Skeletal muscle cell (primary cell): ENCODE measurements at regions not wholly inside any gene's neighbourhood (a gene's known extent, or its start where the extent isn't known, plus 50 kb on each side); places are given as distances from the start of the nearest gene placed in this dataset.
"Not testable (repeated sequence)": the region's sequence is repeated elsewhere in the genome, so short reads cannot be mapped to it uniquely, and the experiment has no call there.

Experiments
- DNase-seq: peaks from one replicate; pipeline ENCODE4 v3.0.0-alpha.2; 2010; ENCODE audit warnings: low read depth
- H3K4me3 ChIP-seq: 2 replicates; pipeline ENCODE4 v1.5.1; 2011; ENCODE audit warnings: low read depth, mild to moderate bottlenecking, control low read depth, low read length, moderate library complexity

GRCh38 chr12:105880824-105881388 lies 257.8 kb downstream of the NUAK1 start:
- no peak for DNase-seq
- H3K4me3 ChIP-seq = no peak overlapping the region

DNA sequence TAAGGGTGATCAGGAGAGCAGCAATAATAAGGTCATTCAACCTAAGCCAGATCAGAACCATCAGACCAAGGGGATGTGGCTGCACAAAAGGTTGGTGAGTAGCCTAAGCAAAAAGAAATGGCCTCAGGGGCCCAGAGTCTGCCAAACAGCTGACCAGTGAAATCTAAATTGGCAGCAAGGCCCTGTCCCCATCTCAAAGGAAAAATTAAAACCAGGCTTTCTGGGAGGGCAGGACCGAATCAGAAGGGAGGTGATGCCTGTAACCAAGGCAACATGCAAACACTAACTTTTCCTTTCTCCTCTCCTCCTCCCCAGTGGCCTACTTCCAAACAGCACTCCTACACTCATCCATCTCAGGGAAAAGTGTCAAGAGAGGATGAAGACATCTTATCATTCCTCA lies 256.4 kb downstream of the NUAK1 start:
- DNase-seq = no peak
- H3K4me3 ChIP-seq = no peak overlapping the region

GRCh38 chr12:105887131-105887530 lies 251.6 kb downstream of the NUAK1 start:
- H3K4me3 ChIP-seq = no peak overlapping the region
- DNase-seq = no peak

DNA sequence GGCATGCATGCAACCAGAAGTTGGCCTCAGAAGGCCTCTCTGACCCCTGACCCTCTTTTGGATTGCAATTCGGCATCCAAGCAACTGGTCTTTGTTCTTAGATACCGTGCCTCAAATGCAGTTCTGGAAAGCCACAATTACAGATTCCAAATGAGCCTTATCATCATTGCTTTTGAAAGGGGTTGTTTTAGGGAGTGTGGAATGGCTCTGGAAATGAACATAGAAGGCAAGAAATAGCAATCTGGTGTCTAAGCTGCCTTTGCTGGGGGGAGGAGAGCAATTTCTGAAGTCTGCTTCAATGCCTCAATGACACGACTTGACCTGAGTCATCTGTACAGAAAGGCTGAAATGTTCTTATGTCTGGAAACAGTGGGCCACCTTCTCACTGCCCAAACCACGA lies 250.1 kb downstream of the NUAK1 start:
- no peak for DNase-seq

DNA sequence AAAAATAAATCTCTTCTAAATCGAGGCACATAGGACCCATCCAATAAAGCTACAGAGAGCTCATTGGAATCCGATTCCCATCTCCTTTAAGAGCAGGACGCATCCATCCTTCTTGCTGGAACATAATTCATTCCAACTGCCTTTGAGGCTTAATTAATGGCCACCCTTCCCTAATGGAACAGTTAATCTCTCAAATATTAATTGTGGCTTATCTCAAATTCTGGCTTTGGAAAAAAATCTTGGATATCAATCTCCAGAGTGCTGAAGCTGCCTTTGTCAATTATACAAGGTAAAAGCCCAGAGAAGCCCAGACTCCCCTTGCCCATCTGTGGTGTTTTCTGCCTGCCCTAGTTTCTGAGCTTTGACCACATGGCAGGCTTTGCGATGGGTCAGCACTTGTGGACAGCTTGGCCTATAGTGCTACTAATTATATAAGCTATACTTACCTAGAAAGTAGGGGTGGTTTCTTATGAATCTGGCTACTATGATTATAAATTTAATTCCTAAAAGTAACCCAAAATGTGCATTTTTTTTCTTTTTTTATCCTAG lies 246.3 kb downstream of the NUAK1 start:
- DNase-seq = no peak
- no peak overlapping the region for H3K4me3 ChIP-seq

More for the DNA sequence above, 250.1 kb downstream of the NUAK1 start:
- H3K4me3 ChIP-seq = no peak overlapping the region

- not testable (repeated sequence) for DNase-seq, H3K4me3 ChIP-seq
These were observed 243.4 kb downstream of the NUAK1 start for GRCh38 chr12:105895197-105895832.

- H3K4me3 ChIP-seq = no peak overlapping the region
- DNase-seq = no peak
These were observed 241.4 kb downstream of the NUAK1 start for GRCh38 chr12:105897311-105897725.

GRCh38 chr12:105898271-105898670 lies 240.5 kb downstream of the NUAK1 start:
- not testable (repeated sequence) for H3K4me3 ChIP-seq, DNase-seq

- no peak for DNase-seq
- H3K4me3 ChIP-seq = no peak overlapping the region
These were observed 239.2 kb downstream of the NUAK1 start for GRCh38 chr12:105899589-105899988.

- no peak overlapping the region for H3K4me3 ChIP-seq
- DNase-seq = no peak
These were observed 232.2 kb downstream of the NUAK1 start for GRCh38 chr12:105906561-105906960.

GRCh38 chr12:105907982-105908381 lies 230.8 kb downstream of the NUAK1 start:
- DNase-seq = no peak
- H3K4me3 ChIP-seq = no peak overlapping the region

GRCh38 chr12:105910030-105910429 lies 228.7 kb downstream of the NUAK1 start:
- DNase-seq = no peak
- no peak overlapping the region for H3K4me3 ChIP-seq

GRCh38 chr12:105911966-105912365 lies 226.8 kb downstream of the NUAK1 start:
- H3K4me3 ChIP-seq = no peak overlapping the region
- no peak for DNase-seq

DNA sequence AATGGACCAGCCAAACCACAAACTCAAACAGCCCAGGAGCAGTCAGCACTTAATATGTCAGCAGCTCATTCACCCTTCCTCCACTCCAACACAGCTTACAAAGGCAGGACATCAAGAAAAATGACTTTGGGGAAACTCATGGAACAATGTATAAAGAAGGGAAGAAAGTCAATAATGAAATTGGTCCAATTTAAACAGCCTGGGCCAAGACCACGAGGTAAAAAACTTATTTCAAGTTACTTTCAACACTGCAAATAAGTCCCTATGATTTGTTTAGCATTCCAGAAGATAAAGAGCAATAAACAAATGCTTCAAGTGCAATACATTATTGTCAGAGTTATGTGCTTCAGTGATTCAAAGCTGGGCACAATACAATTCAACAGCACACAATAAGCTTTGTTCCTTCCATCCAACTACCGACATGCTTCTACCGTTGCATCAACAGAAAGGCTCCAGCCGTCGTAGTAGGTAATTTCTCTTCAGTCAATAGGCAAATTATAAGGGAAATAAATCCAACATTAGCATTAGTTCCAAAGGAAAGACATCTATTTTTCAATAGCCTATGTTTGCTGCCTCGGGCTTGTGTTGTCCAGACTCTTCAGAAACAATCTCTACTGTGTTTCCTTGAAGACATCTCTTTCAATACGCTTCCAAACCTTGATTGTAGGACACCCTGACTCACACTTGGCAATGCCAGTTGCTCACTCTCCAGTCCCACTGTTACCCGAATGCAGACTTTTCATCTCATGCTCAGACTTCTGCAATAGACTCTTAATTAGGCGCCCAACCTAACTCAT lies 225.7 kb downstream of the NUAK1 start:
- H3K4me3 ChIP-seq = no peak overlapping the region
- DNase-seq = no peak

DNA sequence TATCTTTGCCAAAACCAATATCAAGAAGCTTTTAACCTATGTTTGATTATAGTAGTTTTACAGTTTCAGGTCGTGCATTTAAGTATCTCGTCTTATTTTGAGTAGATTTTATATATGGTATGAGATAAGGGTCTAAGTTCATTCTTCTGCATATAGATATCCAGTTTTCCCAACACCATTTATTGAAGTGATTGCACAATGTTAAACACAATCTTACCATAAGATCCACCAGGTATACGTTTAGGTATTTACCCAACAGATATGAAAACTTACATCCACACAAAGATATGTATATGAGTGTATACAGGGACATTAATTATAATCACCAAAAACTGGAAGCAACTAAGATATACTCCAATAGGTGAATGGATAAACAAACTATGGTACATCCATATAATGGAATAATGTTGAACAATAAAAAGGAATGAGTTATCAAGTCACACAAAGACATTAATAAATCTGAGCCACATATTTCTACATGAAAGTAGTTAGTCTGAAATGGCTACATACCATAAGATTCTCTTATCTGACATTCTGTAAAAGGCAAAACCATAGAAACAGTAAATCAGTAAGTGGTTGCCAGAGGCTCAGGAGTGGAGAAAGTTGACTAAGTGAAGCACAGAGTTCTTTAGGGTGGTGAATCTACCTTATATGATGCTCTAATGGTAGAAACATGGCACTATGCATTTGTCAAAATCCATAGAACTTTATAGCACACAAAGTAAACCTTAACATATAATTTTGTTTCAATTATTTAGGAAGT lies 222.6 kb downstream of the NUAK1 start:
- no peak for DNase-seq
- H3K4me3 ChIP-seq = no peak overlapping the region

DNA sequence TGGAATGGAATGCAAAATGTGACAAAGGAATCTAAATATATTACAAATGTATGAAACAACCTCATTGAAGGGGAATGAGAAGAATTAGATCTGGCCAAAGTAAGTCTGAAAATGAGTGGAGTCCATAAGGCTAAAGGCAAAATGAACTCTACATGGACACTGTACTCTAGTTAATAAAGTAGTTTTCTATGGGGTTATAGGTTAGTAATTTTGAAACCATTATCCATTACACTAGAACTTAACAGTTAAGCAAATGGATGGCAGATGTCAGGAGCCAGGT lies 222.1 kb downstream of the NUAK1 start:
- no peak overlapping the region for H3K4me3 ChIP-seq

GRCh38 chr12:105920161-105920684 lies 218.5 kb downstream of the NUAK1 start:
- peak; percentile 53 for DNase-seq
- no peak overlapping the region for H3K4me3 ChIP-seq

More for the DNA sequence above, 222.1 kb downstream of the NUAK1 start:
- no peak for DNase-seq

DNA sequence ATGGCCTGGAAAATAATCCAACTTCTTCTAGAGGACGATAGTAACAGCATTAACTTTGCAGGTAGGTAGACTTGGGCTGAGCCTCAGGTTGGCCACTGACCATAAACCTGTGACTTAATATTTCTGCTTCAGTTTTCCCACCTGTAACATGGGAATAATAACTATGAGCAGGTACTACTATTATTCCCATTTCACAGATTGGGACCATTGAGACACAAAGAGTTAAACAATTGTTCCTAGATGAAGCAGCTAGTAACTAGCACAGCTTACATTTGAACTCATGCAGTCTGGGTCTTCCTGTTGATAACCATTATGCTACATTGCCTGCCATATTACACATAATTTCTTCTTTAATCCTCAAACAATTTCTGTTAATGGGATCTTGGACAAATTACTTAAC lies 217.7 kb downstream of the NUAK1 start:
- no peak for DNase-seq
- H3K4me3 ChIP-seq = no peak overlapping the region

DNA sequence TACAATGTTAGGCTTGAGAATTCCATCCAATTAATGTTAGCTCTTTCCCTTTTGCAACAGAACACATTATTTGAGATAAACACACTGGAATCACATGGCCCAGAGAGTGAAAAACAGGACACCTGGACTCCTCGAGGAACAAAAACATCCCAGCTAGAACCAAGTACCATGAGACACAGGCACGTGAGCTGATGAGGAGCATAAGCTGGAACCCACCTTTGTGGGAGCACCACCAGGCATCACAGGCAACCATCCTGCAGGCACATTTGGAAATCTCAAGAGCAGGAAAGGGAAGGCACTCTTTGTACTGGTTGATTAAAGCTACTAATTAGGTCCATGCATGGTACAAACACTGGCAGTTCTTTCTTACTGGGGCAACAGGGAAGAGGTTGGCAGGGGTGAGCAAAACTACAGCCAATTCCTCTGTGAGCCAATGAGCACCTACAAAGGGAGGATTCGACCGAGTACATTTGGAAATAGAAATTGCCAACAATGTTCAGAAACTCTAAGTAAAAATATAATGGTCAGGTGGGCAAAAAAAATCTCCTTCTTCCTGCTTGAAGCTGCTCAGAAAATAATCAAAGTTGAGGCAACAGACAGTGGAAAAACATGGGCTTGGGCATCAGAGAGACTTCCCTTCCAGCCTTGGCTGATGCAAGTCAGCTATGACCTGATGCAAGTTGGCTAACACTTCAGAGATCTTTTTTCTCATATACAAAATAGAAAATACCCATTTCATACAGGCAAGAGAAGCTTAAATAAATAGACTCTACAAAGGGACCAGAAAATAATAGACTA lies 216.7 kb downstream of the NUAK1 start:
- DNase-seq = no peak
- H3K4me3 ChIP-seq = no peak overlapping the region
